Rectal smooth muscle tissue (tissue), 1 donor: ENCODE measurements at regions not wholly inside any gene's neighbourhood (a gene's known extent, or its start where the extent isn't known, plus 50 kb on each side); places are given as distances from the start of the nearest gene placed in this dataset.

Experiments
- H3K27ac ChIP-seq: one replicate; pipeline ENCODE4 v1.7.0; 2013; ENCODE audit warnings: low read depth, low read length, inconsistent platforms
- H3K27me3 ChIP-seq: one replicate; pipeline ENCODE4 v1.7.0; 2013; ENCODE audit warnings: low read length; ENCODE audit not compliant: control insufficient read depth, insufficient read depth
- H3K36me3 ChIP-seq: one replicate; pipeline ENCODE4 v1.7.0; 2013; ENCODE audit warnings: low read length; ENCODE audit not compliant: control insufficient read depth, insufficient read depth
- H3K4me1 ChIP-seq: one replicate; pipeline ENCODE4 v1.7.0; 2013; ENCODE audit warnings: low read length; ENCODE audit not compliant: control insufficient read depth, insufficient read depth
- H3K4me3 ChIP-seq: one replicate; pipeline ENCODE4 v1.7.0; 2013; ENCODE audit warnings: low read length
- H3K9ac ChIP-seq: one replicate; pipeline ENCODE4 v1.7.0; 2013; ENCODE audit warnings: low read length

DNA sequence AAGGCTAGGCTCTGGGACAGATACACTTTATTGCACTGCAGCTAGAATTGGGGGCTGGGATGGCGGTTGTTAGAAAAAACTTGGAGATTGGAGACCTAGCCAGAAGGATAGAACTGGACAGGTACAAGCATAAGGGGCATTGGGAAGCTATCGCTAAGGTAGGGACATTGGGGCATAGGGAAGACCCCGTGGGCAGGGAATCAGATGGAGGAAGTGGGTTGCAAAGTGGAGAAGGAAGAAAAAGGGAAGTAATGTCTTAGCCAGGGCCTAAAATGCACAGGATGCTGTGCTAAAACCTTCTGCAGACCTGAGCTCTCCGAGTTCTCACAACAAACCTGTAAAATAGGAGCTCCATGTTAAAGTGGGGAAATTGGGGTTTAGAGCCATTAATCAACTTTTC is 178.2 kb downstream of the ZDHHC21 start:
- Histone ChIP-seq H3K36me3 (no peaks in the 10 kb centered on the region), H3K27me3 (no peaks in the 10 kb centered on the region), H3K4me3 (no peak overlapping the region), H3K9ac (no peak overlapping the region), H3K27ac (no peak overlapping the region), H3K4me1 (no peaks in the 10 kb centered on the region)

DNA sequence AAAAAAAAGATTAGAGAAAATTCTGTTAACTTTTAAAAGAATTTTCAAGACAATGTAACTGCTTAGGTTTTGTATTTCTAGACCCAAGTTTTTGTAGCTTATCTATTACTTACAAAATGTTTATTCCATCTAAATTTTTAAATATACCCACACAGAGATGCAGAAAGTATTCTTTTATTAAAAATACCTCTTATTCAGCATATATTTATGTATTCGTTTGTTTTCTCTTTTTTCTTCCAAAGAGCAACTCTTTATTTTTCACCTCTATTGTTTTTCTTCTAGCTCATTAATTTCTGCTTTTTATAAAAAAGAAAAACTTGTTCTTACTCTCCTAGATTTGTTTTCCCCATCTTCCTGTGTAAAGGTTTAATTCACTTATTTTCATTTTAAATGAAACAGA is 180.3 kb downstream of the ZDHHC21 start:
- no peak overlapping the region for H3K9ac ChIP-seq
- H3K4me3 ChIP-seq = no peak overlapping the region
- H3K36me3 ChIP-seq = no peaks in the 10 kb centered on the region
- H3K27ac ChIP-seq = no peak overlapping the region
- no peaks in the 10 kb centered on the region for H3K27me3 ChIP-seq
- no peaks in the 10 kb centered on the region for H3K4me1 ChIP-seq

DNA sequence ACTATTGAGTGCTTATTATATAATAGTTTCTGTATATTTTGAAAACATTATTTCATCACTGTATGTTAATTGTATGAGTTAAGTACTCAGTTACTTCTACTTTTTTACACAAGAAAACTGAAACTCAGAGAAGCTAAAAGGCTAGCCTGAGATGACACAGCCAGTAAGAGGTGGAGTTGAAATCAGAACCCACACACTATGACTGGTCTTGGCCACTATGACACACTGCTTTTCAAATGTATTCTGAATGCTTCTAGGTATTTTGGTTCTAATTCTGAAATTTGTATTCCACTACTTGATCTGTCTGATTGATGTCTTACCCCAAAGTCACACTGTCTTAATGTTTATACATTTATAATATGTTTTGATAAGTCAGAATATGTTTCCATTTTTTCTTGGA is 181.8 kb downstream of the ZDHHC21 start:
- H3K4me1 ChIP-seq = no peaks in the 10 kb centered on the region
- no peak overlapping the region for H3K9ac ChIP-seq
- H3K27ac ChIP-seq = no peak overlapping the region
- H3K27me3 ChIP-seq = no peaks in the 10 kb centered on the region
- H3K4me3 ChIP-seq = no peak overlapping the region
- no peaks in the 10 kb centered on the region for H3K36me3 ChIP-seq

DNA sequence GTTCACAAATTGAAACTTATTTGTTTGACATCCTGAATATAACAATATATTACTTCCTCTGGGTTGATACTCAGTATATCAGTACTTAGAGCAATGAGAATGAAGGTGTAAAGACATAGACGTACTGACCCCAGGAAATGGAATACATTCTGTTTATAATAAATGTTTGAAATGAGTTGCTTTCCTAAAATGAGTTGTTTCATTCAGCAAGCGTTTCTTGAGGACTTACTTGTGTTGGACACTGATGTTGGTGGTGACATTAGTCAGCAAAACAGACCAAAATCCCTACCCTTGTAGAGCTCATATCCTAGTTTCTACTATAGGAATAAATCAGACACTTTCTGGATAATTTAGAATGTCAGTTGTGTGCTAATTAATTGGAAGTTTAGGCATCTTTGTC is 184.3 kb downstream of the ZDHHC21 start:
- Histone ChIP-seq H3K9ac (no peak overlapping the region), H3K4me1 (no peaks in the 10 kb centered on the region), H3K27me3 (no peaks in the 10 kb centered on the region), H3K27ac (no peak overlapping the region), H3K4me3 (no peak overlapping the region), H3K36me3 (no peaks in the 10 kb centered on the region)

DNA sequence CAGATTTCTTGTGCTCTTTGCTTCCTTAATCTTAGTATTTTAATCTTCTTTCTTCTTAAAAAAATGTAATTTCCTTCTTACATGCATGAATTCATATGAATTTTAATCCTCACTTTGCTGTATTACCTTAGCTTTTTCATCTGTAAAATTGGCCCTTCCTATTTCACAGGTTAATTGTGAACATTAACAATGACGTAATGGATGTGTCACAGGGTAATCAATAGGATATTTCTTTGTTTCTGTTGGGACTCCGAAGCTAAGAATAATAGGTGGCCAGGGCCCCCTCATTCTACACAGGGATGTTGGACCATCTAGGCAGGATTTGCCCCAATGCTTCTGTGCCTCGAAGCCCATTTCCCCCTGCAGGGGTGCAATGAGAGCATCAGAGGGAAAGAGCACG is 187.4 kb upstream of the NFIB start:
- H3K27me3 ChIP-seq = no peaks in the 10 kb centered on the region
- no peak overlapping the region for H3K27ac ChIP-seq

DNA sequence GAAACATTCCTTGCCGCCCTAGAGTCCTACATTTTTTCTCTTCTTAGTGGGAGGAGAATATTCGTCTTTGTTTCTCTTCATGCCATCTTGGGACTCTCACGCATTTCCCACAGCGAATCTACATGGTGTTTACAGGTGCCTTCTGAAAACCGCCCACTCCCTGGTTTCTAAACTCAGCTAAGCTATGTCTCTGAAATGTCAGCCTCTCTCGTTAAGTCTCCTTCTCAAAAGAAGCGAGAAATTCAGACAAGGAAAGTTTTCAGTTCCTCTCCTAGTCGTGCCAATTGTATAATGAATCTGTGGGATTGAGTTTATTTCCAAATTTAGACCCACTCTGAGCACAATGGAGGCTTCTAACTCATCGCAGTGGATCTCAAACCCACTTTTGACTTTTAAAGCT is 186.8 kb upstream of the NFIB start:
- H3K36me3 ChIP-seq = no peaks in the 10 kb centered on the region
- no peak overlapping the region for H3K4me3 ChIP-seq
- H3K4me1 ChIP-seq = no peaks in the 10 kb centered on the region
- no peaks in the 10 kb centered on the region for H3K27me3 ChIP-seq
- no peak overlapping the region for H3K9ac ChIP-seq
- H3K27ac ChIP-seq = no peak overlapping the region

More for the DNA sequence above, 187.4 kb upstream of the NFIB start:
- Histone ChIP-seq H3K4me3 (no peak overlapping the region), H3K9ac (no peak overlapping the region), H3K4me1 (no peaks in the 10 kb centered on the region), H3K36me3 (no peaks in the 10 kb centered on the region)

DNA sequence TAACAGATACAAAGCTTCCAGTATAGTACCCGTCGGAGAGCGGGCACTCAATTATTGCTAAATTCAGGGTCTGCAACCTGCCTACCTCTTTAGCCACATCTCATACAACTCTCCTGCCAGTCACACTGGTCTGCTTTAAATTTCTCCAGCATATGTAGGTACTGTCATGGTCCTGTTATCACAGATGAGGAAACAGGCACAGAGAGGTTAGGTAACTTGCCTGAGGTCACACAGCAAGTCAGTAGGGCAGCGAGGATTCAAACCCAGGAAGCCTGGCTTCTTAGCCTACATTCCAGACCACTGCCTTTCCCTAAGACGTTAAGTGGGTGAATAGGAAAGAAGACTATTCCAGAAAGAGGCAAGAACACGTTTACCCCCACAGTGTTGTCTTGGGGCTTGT is 186.0 kb upstream of the NFIB start:
- H3K36me3 ChIP-seq = no peaks in the 10 kb centered on the region

DNA sequence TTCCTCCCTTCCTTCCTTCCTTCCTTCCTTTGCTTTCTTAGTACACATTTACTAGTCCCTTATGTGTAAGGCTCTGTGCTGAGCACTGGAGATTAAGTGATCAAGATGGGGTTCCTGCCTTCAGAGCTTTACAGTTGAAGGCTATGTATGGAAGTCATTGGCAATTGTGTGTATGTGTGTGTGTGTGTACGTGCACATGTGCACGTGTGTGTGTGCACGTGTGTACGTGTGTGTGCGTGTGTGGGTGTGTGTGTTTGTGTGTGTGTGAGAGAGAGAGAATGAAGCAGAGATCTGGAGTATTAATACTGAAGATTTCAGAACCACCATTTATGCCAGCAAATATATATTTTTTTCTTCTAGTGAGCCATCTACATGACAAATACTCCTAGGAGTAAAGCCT is 184.9 kb upstream of the NFIB start:
- Histone ChIP-seq H3K9ac (no peak overlapping the region), H3K4me1 (no peaks in the 10 kb centered on the region), H3K4me3 (no peak overlapping the region), H3K27ac (no peak overlapping the region), H3K36me3 (no peaks in the 10 kb centered on the region), H3K27me3 (no peaks in the 10 kb centered on the region)

More for the DNA sequence above, 186.0 kb upstream of the NFIB start:
- Histone ChIP-seq H3K4me3 (no peak overlapping the region), H3K27me3 (no peaks in the 10 kb centered on the region), H3K4me1 (no peaks in the 10 kb centered on the region), H3K27ac (no peak overlapping the region), H3K9ac (no peak overlapping the region)

DNA sequence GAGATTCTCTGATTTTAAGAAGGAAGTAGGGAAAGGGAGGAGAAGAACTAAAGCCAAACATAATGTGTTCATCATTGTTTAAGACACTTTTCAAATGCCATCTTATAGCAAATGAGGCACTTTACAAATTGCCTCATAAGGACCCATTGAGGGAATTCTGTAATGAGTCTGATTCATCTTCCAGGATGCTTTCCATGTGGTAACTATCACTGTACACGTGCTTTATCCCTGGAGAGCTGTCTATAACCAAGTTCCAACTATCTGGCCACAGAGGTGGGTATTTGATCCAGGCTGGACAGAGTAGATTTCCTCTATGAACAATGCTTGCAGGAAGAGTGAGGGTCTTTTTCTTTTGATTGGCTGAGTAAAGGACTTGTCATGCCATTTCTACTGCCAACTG is 183.5 kb upstream of the NFIB start:
- H3K4me1 ChIP-seq = no peaks in the 10 kb centered on the region
- no peak overlapping the region for H3K4me3 ChIP-seq
- H3K27me3 ChIP-seq = no peaks in the 10 kb centered on the region
- no peaks in the 10 kb centered on the region for H3K36me3 ChIP-seq
- no peak overlapping the region for H3K9ac ChIP-seq
- no peak overlapping the region for H3K27ac ChIP-seq

DNA sequence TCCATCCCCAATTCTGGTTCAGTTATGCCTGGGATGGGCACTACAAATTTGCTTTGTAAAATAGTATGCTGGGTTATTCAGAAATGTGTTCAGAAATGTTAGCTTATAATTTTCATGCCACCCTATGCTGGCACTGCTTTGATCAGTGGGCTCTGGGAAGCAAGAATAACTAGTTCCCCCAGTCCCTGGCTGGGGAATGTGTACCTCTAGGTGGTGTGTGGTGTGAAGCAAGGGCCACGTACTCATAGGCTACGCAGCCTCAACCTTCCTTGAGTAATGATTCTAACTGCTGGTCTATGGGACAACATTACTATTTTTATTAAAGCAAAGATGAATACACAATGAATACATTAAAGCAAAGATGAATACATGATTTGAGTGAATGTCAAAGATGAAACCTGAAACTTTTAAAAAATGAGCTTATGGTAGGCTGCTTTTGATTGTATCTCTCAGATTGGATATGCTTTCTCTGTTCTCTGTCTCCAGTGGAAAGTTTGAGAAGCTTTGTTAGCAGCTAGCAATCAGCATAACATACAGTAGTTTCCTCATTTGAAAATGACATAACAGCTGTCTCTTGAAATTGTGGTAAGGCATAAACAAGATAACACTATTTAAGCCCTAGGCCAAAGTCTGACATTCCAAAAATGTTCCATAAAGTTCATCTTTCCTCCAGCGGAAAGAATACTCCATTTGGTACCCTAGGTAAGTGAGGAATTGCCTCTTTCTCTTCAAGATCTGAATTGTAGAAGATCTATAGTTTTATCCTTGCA is 174.7 kb upstream of the NFIB start:
- Histone ChIP-seq H3K27me3 (no peaks in the 10 kb centered on the region), H3K4me1 (no peaks in the 10 kb centered on the region), H3K9ac (no peak overlapping the region), H3K4me3 (no peak overlapping the region), H3K27ac (no peak overlapping the region), H3K36me3 (no peaks in the 10 kb centered on the region)

DNA sequence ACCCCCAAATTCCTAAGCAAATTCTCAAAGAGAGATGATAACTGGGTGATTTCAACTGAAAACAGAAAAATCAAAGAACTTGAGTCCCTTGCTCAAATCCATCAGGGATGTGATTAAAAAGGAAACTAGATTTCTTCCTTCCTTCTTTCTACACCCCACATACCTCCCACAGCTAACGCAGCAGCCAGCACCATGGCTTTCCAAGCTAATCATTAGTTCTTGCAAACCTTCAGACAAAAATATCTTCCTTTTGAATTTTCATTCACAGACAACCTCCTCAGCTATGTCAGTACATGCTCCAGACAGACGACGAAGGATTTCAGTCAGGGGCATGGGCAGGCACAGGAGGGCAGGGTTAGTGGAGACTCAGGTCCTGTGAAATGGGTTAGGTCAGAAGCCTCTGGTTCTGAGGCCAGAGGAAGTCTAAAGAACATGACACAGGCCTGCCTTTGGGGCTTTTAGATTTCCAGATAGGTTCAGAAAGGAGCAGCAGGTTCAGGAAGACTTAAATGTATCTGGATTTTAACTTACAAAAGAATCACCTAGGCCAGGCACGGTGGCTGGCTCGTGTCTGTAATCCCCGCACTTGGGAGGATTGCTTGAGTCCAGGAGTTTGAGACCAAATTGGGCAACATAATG is 173.7 kb upstream of the NFIB start:
- H3K27ac ChIP-seq = no peak overlapping the region
- H3K9ac ChIP-seq = no peak overlapping the region
- H3K4me1 ChIP-seq = no peaks in the 10 kb centered on the region
- no peaks in the 10 kb centered on the region for H3K27me3 ChIP-seq
- no peak overlapping the region for H3K4me3 ChIP-seq
- no peaks in the 10 kb centered on the region for H3K36me3 ChIP-seq

DNA sequence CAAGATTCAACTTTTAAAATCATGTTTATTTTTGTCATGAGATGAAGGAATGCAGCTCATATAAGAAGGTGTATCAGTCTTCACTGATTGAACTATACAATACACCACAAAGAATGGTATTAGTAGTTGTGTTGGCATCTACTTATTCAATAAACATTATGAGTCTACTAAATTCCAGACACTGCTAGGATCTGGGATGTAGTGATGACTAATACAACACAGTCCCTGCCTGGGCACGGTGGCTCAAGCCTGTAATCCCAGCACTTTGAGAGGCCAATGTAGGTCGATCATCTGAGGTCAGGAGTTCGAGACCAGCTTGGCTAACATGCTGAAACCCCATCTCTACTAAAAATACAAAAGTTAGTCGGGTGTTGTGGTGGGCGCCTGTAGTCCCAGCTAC is 171.4 kb upstream of the NFIB start:
- Histone ChIP-seq H3K4me3 (no peak overlapping the region), H3K27me3 (no peaks in the 10 kb centered on the region), H3K9ac (no peak overlapping the region), H3K4me1 (no peaks in the 10 kb centered on the region), H3K36me3 (no peaks in the 10 kb centered on the region), H3K27ac (no peak overlapping the region)

DNA sequence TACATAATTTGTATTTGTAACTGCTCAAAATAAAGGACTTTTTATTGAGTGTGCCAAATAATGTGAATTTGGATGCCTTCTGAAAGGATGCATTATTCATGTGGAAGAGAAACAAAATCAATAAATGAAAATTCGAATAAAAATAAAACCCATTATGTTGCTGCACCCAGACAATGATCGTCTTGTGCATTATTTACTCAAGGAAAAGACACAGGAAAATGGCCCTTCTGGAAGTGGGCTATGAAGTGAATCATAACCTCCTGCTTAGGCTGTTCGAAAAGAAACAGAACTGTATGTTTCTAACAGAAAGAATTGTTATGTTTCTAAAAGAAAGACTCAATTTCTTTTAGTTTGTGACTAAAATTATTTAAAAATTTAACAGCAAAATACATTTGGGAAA is 168.9 kb upstream of the NFIB start:
- Histone ChIP-seq H3K4me3 (no peak overlapping the region), H3K27ac (no peak overlapping the region), H3K4me1 (no peaks in the 10 kb centered on the region), H3K9ac (no peak overlapping the region), H3K27me3 (no peaks in the 10 kb centered on the region), H3K36me3 (no peaks in the 10 kb centered on the region)
